ENCODE measurements at regions not wholly inside any gene's neighbourhood (a gene's known extent, or its start where the extent isn't known, plus 50 kb on each side); places are given as distances from the start of the nearest gene placed in this dataset.

DNA sequence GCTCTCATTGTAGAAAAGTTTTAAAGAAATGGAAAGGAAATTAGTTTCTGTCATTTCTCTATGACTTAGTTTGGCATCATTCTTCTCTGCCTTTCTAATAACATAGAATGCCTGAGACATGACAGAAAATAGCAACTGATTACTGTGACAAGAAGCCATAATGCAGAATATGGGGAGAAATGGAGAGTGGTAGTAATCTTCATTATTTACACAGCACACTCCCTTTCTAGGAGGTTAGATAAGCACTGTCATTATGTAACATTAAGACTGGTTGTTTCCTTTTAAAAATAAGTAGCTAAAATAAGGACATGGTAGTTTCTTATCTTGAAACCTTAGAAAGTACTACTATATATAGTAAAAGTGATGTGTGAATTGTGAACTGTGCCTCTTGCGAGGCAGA is 1227.9 kb upstream of the PABPC4L start:
- TF ChIP-seq, protein P1, sequence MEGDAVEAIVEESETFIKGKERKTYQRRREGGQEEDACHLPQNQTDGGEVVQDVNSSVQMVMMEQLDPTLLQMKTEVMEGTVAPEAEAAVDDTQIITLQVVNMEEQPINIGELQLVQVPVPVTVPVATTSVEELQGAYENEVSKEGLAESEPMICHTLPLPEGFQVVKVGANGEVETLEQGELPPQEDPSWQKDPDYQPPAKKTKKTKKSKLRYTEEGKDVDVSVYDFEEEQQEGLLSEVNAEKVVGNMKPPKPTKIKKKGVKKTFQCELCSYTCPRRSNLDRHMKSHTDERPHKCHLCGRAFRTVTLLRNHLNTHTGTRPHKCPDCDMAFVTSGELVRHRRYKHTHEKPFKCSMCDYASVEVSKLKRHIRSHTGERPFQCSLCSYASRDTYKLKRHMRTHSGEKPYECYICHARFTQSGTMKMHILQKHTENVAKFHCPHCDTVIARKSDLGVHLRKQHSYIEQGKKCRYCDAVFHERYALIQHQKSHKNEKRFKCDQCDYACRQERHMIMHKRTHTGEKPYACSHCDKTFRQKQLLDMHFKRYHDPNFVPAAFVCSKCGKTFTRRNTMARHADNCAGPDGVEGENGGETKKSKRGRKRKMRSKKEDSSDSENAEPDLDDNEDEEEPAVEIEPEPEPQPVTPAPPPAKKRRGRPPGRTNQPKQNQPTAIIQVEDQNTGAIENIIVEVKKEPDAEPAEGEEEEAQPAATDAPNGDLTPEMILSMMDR (IDR thresholded peaks at IDR 0.05; ENCODE audit: insufficient read depth, low read depth, low read length): no peak
- TF ChIP-seq EZH2 (IDR thresholded peaks at IDR 0.05; ENCODE audit: insufficient read depth, low read length): no peak

Data from astrocyte (in vitro differentiated cells and primary cell).